ENCODE measurements at regions not wholly inside any gene's neighbourhood (a gene's known extent, or its start where the extent isn't known, plus 50 kb on each side); places are given as distances from the start of the nearest gene placed in this dataset.

GRCh38 chr1:216826646-216827045, 103.4 kb upstream of the ESRRG start:
- Histone ChIP-seq H3K36me3 (no peaks in the 10 kb centered on the region), H3K4me1 (peaks cover 0 to 8% of the 10 kb centered on the region in 2 donors), H3K27me3 (no peaks in the 10 kb centered on the region), H3K9me3 (no peaks in the 10 kb centered on the region), H3K4me3 (no peak overlapping the region), H3K27ac (no peak overlapping the region)
- in situ Hi-C loops (cut with MboI; ENCODE audit: low sequenced_read_pairs in 4 of 4) = no loop called here
- ATAC-seq (no peak), DNase-seq (no peak)
- no peak for TF ChIP-seq POLR2A (IDR thresholded peaks at IDR 0.05)
- TF ChIP-seq, protein P1, sequence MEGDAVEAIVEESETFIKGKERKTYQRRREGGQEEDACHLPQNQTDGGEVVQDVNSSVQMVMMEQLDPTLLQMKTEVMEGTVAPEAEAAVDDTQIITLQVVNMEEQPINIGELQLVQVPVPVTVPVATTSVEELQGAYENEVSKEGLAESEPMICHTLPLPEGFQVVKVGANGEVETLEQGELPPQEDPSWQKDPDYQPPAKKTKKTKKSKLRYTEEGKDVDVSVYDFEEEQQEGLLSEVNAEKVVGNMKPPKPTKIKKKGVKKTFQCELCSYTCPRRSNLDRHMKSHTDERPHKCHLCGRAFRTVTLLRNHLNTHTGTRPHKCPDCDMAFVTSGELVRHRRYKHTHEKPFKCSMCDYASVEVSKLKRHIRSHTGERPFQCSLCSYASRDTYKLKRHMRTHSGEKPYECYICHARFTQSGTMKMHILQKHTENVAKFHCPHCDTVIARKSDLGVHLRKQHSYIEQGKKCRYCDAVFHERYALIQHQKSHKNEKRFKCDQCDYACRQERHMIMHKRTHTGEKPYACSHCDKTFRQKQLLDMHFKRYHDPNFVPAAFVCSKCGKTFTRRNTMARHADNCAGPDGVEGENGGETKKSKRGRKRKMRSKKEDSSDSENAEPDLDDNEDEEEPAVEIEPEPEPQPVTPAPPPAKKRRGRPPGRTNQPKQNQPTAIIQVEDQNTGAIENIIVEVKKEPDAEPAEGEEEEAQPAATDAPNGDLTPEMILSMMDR (IDR thresholded peaks at IDR 0.05 in 4 of 5, conservative IDR thresholded peaks at IDR 0.05 in 1 of 5) = no peak
- intact Hi-C loops (cut with DNase I; ENCODE audit: low total_unique reads) = no loop called here

DNA sequence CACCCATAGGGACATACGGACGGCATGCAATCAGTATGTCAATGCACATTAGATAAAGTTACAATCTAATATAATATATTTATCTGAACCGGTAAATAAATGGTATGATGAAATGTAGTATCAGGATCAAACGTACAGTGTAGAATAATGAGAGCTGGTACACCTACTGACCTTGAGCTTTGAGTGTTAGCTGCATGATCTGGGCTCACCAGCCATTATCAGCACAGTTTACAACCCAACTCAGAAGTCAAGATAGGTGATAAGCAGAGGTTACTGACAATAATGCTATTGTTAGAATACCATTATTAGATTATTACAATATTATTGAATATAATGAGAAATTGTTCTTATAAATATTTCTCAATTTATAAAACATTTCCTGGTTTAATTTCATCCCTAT, 103.0 kb upstream of the ESRRG start:
- H3K9me3 ChIP-seq = no peaks in the 10 kb centered on the region
- in situ Hi-C loops (cut with MboI; ENCODE audit: low sequenced_read_pairs in 4 of 4) = no loop called here
- TF ChIP-seq, protein P1 (IDR thresholded peaks at IDR 0.05 in 4 of 5, conservative IDR thresholded peaks at IDR 0.05 in 1 of 5) = no peak
- TF ChIP-seq POLR2A (IDR thresholded peaks at IDR 0.05) = no peak
- H3K27me3 ChIP-seq = no peaks in the 10 kb centered on the region
- H3K4me3 ChIP-seq = no peak overlapping the region
- H3K27ac ChIP-seq = no peak overlapping the region
- intact Hi-C loops (cut with DNase I; ENCODE audit: low total_unique reads) = no loop called here
- H3K36me3 ChIP-seq = no peaks in the 10 kb centered on the region
- DNase-seq (no peak), ATAC-seq (no peak)
- H3K4me1 ChIP-seq = peaks cover 0 to 7% of the 10 kb centered on the region in 2 donors

GRCh38 chr1:216825557-216825956, 102.3 kb upstream of the ESRRG start:
- no peak overlapping the region for H3K27ac ChIP-seq
- no peak for TF ChIP-seq POLR2A (IDR thresholded peaks at IDR 0.05)
- in situ Hi-C loops (cut with MboI; ENCODE audit: low sequenced_read_pairs in 4 of 4) (no loop called here), intact Hi-C loops (cut with DNase I; ENCODE audit: low total_unique reads) (no loop called here)
- no peaks in the 10 kb centered on the region for H3K27me3 ChIP-seq
- peaks cover 6 to 7% of the 10 kb centered on the region in 2 donors for H3K4me1 ChIP-seq
- H3K4me3 ChIP-seq = no peak overlapping the region
- DNase-seq = no peak
- no peaks in the 10 kb centered on the region for H3K9me3 ChIP-seq
- no peak for ATAC-seq
- no peaks in the 10 kb centered on the region for H3K36me3 ChIP-seq

DNA sequence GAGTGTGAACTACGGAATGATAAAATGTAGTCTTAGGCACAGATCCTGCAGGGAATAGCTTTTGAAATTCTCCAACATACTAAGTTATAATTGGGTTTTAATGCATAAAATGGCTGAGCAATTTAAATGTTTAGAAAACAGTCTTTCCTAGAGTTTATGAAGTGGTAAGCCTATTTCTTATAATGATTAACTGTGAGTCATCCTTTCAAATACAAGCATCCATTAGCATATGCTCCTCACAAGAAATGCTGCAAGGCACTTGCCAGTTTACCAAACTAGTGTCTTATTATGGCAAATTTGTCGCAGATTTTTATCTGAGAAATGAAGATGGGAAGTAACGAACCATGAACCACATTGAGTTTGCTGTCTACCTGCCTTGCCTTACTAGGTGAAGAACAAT, 101.3 kb upstream of the ESRRG start:
- no peak for TF ChIP-seq POLR2A (IDR thresholded peaks at IDR 0.05)
- TF ChIP-seq, protein P1 (IDR thresholded peaks at IDR 0.05 in 4 of 5, conservative IDR thresholded peaks at IDR 0.05 in 1 of 5) = no peak
- DNase-seq (no peak), ATAC-seq (no peak)
- in situ Hi-C loops (cut with MboI; ENCODE audit: low sequenced_read_pairs in 4 of 4) = no loop called here
- no peaks in the 10 kb centered on the region for H3K9me3 ChIP-seq
- no peak overlapping the region for H3K4me3 ChIP-seq
- no peak overlapping the region for H3K27ac ChIP-seq
- no peaks in the 10 kb centered on the region for H3K27me3 ChIP-seq
- H3K36me3 ChIP-seq = no peaks in the 10 kb centered on the region
- peaks cover 14% of the 10 kb centered on the region in 2 donors for H3K4me1 ChIP-seq
- intact Hi-C loops (cut with DNase I; ENCODE audit: low total_unique reads) = no loop called here

DNA sequence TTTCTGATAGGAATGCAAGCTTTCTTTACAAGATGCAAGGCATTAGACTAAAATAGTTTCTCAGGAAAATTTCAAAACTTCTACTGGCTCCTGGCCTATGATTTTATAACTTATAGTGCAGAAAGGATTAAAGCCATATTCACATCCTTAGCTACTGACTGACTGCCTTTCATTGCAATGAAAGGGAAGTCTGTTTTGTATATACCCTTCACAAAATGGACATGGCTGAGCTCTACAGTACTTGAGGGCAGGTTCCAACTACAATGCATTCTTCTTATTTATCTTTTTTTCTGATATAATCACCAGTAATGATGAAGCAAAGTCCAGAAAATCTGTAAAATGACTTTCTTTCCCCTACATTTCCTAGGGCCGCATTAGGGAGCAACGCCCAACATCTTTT, 100.5 kb upstream of the ESRRG start:
- peaks cover 14 to 15% of the 10 kb centered on the region in 2 donors for H3K4me1 ChIP-seq
- H3K27me3 ChIP-seq = no peaks in the 10 kb centered on the region
- no peak for DNase-seq
- in situ Hi-C loops (cut with MboI; ENCODE audit: low sequenced_read_pairs in 4 of 4) (no loop called here), intact Hi-C loops (cut with DNase I; ENCODE audit: low total_unique reads) (no loop called here)
- H3K36me3 ChIP-seq = no peaks in the 10 kb centered on the region
- no peak overlapping the region for H3K27ac ChIP-seq
- H3K4me3 ChIP-seq = no peak overlapping the region
- H3K9me3 ChIP-seq = no peaks in the 10 kb centered on the region
- no peak for TF ChIP-seq POLR2A (IDR thresholded peaks at IDR 0.05)
- TF ChIP-seq, protein P1 (IDR thresholded peaks at IDR 0.05 in 4 of 5, conservative IDR thresholded peaks at IDR 0.05 in 1 of 5) = no peak
- ATAC-seq = no peak
